C4-2B (cell line): ENCODE measurements at regions not wholly inside any gene's neighbourhood (a gene's known extent, or its start where the extent isn't known, plus 50 kb on each side); places are given as distances from the start of the nearest gene placed in this dataset.

ENCODE experiments used
- CTCF ChIP-seq: fragments of 450-650 bp; conservative IDR thresholded peaks from 2 replicates; pipeline ENCODE4 v1.5.1; 2017; ENCODE audit warnings: mild to moderate bottlenecking
- ZFX ChIP-seq: fragments of 450-650 bp; IDR thresholded peaks from 2 replicates; pipeline ENCODE4 v1.6.1; 2017

GRCh38 chr15:95946926-95947325, 383.6 kb upstream of the NR2F2 start:
- TF ChIP-seq CTCF (no peak), ZFX (no peak)
